Adrenal gland (tissue), 9 donors: ENCODE measurements at regions not wholly inside any gene's neighbourhood (a gene's known extent, or its start where the extent isn't known, plus 50 kb on each side); places are given as distances from the start of the nearest gene placed in this dataset.
A peak's percentile ranks its signal among the peaks of the same experiment; 100 is the strongest.

Experiments
- DNase-seq, 7 donors: peaks; one replicate each; pipeline ENCODE4 v3.0.0-alpha.2; 2019 to 2020
- H3K27ac ChIP-seq, 5 donors: fragments of 200-600 bp; sonication (generic) in 4 of 5; 1 replicate in 3 of 5; 2 replicates in 2 of 5; pipeline versions ENCODE4 v1.5.1 to v1.8.0; 2016 to 2020; ENCODE audit warnings: mild to moderate bottlenecking in 1 of 5
- H3K27me3 ChIP-seq: fragments of 200-600 bp; 2 replicates; pipeline ENCODE4 v1.8.0; 2021
- H3K36me3 ChIP-seq, 2 donors: fragments of 200-600 bp; replicated peaks in 1 of 2; 1 replicate in 1 of 2; 2 replicates in 1 of 2; pipeline versions ENCODE4 v1.5.1 to v1.8.0; 2018 to 2022
- H3K4me1 ChIP-seq, 2 donors: fragments of 200-600 bp; replicated peaks in 1 of 2; 1 replicate in 1 of 2; 2 replicates in 1 of 2; pipeline versions ENCODE4 v1.5.1 to v1.8.0; 2018 to 2021
- H3K4me3 ChIP-seq, 4 donors: fragments of 200-600 bp; sonication (generic) in 3 of 4; one replicate each; pipeline ENCODE4 v1.5.1; 2016 to 2018
- H3K9me3 ChIP-seq, 3 donors: fragments of 200-600 bp; sonication (generic) in 1 of 3; replicated peaks in 1 of 3; 1 replicate in 2 of 3; 2 replicates in 1 of 3; pipeline versions ENCODE4 v1.5.1 to v1.8.0; 2016 to 2021
- POLR2A ChIP-seq, 2 donors: fragments of 450-650 bp; IDR thresholded peaks; one replicate each; pipeline ENCODE4 v1.6.1; 2017; ENCODE audit warnings: antibody characterized with exemption in 2 of 2, mild to moderate bottlenecking in 2 of 2, moderate library complexity in 1 of 2
- WGBS, 4 donors: extraction: QIAGEN DNeasy Blood & Tissue Kit in 2 of 4; methylation state at CpG; one replicate each; pipeline versions ENCODE4 v1.1.5 to v1.1.7; 2013 to 2017; 5-methylcytosine and 5-hydroxymethylcytosine counted together
- intact Hi-C, 2 donors: fragments of 100-400 bp; cut with DNase I; formaldehyde crosslinking; loops; one replicate each; pipeline versions ENCODE4 v1.14.1 to v1.15.0; 2022 to 2023
- TF ChIP-seq, protein P1 (sequence below), 6 experiments: fragments of 450-650 bp in 4 of 6; fragments of 200-600 bp in 2 of 6; sonication (generic) in 1 of 6; IDR thresholded peaks; 1 replicate in 5 of 6; 2 replicates in 1 of 6; pipeline versions ENCODE4 v1.5.1 to v1.8.0; 2016 to 2021; ENCODE audit warnings: antibody characterized with exemption in 6 of 6, mild to moderate bottlenecking in 2 of 6, moderate library complexity in 1 of 6
- donor health status: healthy with polysubstance abuse.
- donor health status: Bipolar disorder and iron deficiency.
- donor health status: DM: yes; HTN: yes; CAD: no.
- donor health status: DM: no; HTN: no; CAD: no.
- donor health status: DM: no; HTN: no; CAD: no.

DNA sequence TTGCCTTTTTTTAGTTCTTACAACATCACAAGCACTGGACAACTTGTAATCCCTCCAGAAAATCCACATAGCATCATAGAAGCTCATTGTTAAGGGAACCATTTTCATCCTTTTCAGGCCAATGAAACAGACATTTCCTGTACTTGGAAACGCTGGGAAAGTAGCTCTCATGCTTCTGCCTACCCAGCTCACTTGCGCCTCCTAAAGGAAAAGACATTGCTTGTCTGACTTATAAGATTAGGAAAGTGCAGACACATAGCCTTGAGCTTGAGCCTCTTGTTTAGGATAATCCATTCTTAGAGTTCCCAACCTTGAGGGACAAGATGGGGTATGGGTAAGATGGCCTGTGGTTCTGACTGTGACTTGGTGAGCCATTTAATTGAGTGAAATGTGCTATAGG is 589.5 kb downstream of the NOVA1 start:
- Histone ChIP-seq H3K4me3 (no peak overlapping the region), H3K9me3 (no peaks in the 10 kb centered on the region), H3K36me3 (no peaks in the 10 kb centered on the region), H3K27me3 (no peaks in the 10 kb centered on the region), H3K4me1 (no peaks in the 10 kb centered on the region), H3K27ac (no peak overlapping the region)
- WGBS, 4 donors, result 25 to 41% (median 37%) methylated on average over 2 of the region's 2 CpGs
- peak in 1 of 7 donors; percentile 26 for DNase-seq
- TF ChIP-seq, protein P1, sequence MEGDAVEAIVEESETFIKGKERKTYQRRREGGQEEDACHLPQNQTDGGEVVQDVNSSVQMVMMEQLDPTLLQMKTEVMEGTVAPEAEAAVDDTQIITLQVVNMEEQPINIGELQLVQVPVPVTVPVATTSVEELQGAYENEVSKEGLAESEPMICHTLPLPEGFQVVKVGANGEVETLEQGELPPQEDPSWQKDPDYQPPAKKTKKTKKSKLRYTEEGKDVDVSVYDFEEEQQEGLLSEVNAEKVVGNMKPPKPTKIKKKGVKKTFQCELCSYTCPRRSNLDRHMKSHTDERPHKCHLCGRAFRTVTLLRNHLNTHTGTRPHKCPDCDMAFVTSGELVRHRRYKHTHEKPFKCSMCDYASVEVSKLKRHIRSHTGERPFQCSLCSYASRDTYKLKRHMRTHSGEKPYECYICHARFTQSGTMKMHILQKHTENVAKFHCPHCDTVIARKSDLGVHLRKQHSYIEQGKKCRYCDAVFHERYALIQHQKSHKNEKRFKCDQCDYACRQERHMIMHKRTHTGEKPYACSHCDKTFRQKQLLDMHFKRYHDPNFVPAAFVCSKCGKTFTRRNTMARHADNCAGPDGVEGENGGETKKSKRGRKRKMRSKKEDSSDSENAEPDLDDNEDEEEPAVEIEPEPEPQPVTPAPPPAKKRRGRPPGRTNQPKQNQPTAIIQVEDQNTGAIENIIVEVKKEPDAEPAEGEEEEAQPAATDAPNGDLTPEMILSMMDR (IDR thresholded peaks at IDR 0.05), result peak in 2 of 6 experiments; percentile 11 to 25
- TF ChIP-seq POLR2A (IDR thresholded peaks at IDR 0.05), result no peak
- intact Hi-C loops, result no loop called here

DNA sequence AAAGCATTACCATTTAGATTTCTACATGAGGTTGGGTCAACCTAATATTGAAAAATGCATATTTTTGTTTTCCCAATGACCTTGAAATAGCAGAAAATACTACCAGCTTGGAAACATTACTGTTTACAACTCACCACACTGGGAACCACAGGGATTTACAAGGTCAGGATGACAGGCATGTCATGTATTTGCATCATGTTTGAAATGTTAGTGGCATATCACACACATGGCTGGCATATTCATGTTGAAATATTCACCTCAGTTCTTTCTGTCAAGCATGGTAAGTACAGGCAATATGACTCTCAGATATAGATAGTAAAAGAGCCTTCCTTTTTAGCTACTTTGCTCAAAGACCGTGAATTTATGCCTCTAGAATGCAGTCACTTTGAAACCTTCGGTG is 593.5 kb downstream of the NOVA1 start:
- intact Hi-C loops, result no loop called here
- Histone ChIP-seq H3K9me3 (no peaks in the 10 kb centered on the region), H3K36me3 (no peaks in the 10 kb centered on the region), H3K27me3 (no peaks in the 10 kb centered on the region), H3K27ac (no peak overlapping the region), H3K4me3 (no peak overlapping the region), H3K4me1 (no peaks in the 10 kb centered on the region)
- TF ChIP-seq, protein P1 (IDR thresholded peaks at IDR 0.05), result no peak
- no peak for TF ChIP-seq POLR2A (IDR thresholded peaks at IDR 0.05)
- WGBS, 4 donors, result 86 to 94% (median 91%) methylated on average over 2 of the region's 2 CpGs
- DNase-seq, result no peak

DNA sequence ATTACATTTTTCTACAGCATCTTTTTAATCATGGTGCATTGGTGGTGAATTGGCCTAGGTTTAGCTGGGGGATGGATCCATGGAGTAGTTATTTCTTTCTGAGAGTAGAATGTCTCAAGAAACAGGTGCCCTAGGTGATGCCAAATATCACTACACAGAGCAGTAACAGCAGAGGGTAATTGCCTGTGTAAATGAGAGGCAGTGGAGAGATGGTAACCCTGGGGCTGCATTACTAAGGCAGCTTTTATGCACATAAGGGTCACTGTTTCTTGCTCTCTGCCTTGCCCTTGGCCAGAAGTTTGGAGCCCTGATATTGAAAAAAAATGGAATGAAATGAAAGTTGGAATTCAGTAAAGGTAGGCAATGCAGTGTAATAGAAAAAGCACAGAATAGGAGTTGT is 604.0 kb downstream of the NOVA1 start:
- DNase-seq, result no peak
- Histone ChIP-seq H3K4me3 (no peak overlapping the region), H3K9me3 (no peaks in the 10 kb centered on the region), H3K36me3 (no peaks in the 10 kb centered on the region), H3K27me3 (no peaks in the 10 kb centered on the region), H3K27ac (no peak overlapping the region), H3K4me1 (no peaks in the 10 kb centered on the region)
- intact Hi-C loops, result no loop called here
- no peak for TF ChIP-seq POLR2A (IDR thresholded peaks at IDR 0.05)
- TF ChIP-seq, protein P1 (IDR thresholded peaks at IDR 0.05), result no peak

DNA sequence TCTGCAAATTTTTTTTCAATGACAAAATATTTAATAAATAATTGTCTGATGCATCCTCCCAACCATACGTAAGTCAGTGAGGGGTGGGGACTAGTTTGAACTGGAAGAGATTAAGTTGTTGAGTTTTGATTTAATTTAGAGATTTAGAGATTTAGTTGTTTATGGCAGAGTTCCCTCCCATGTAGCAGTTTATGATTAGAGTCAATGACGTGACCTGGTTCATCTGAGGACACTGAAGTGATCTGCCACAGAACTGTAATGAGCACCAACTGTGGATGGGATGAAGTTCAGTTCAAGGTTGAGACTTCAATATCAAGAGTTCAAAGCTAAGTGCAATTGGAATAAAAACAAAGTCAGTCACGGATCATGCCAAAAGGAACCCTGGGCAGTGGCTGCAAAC is 609.3 kb downstream of the NOVA1 start:
- H3K36me3 ChIP-seq, result no peaks in the 10 kb centered on the region
- no peak overlapping the region for H3K4me3 ChIP-seq
- intact Hi-C loops, result no loop called here
- no peak overlapping the region for H3K27ac ChIP-seq
- H3K9me3 ChIP-seq, result no peaks in the 10 kb centered on the region
- no peaks in the 10 kb centered on the region for H3K4me1 ChIP-seq
- no peaks in the 10 kb centered on the region for H3K27me3 ChIP-seq
- WGBS, 4 donors, result 39 to 53% (median 49%) methylated on average over 3 of the region's 3 CpGs
- TF ChIP-seq, protein P1 (IDR thresholded peaks at IDR 0.05), result no peak
- no peak for TF ChIP-seq POLR2A (IDR thresholded peaks at IDR 0.05)
- DNase-seq, result peak in 1 of 7 donors; percentile 22
